Testis (tissue), 2 donors: ENCODE measurements at regions not wholly inside any gene's neighbourhood (a gene's known extent, or its start where the extent isn't known, plus 50 kb on each side); places are given as distances from the start of the nearest gene placed in this dataset.

Experiments
- DNase-seq: peaks from one replicate; pipeline ENCODE4 v3.0.0-alpha.2; 2019
- H3K27ac ChIP-seq, 2 donors: fragments of 200-600 bp; sonication (generic); one replicate each; pipeline ENCODE4 v1.5.1; 2019
- H3K27me3 ChIP-seq: fragments of 200-600 bp; sonication (generic); one replicate; pipeline ENCODE4 v1.5.1; 2019
- H3K36me3 ChIP-seq: fragments of 200-600 bp; sonication (generic); one replicate; pipeline ENCODE4 v1.5.1; 2017; ENCODE audit warnings: low read depth; ENCODE audit errors: missing control alignments
- H3K4me1 ChIP-seq: fragments of 200-600 bp; sonication (generic); one replicate; pipeline ENCODE4 v1.5.1; 2019
- H3K4me3 ChIP-seq, 2 donors: fragments of 200-600 bp; sonication (generic); one replicate each; pipeline ENCODE4 v1.5.1; 2017 to 2019
- H3K9me3 ChIP-seq: fragments of 200-600 bp; sonication (generic); one replicate; pipeline ENCODE4 v1.5.1; 2017
- POLR2A ChIP-seq: fragments of 450-650 bp; IDR thresholded peaks from one replicate; pipeline ENCODE4 v1.6.1; 2017; ENCODE audit warnings: antibody characterized with exemption, mild to moderate bottlenecking, moderate library complexity
- WGBS, 2 donors: methylation state at CpG; one replicate each; pipeline ENCODE4 v1.1.5; 2018; 5-methylcytosine and 5-hydroxymethylcytosine counted together
- intact Hi-C: fragments of 100-400 bp; cut with DNase I; formaldehyde crosslinking; loops from one replicate; pipeline ENCODE4 v1.15.1; 2023; ENCODE audit warnings: low total_unique reads
- TF ChIP-seq, protein P1 (sequence below), 3 experiments: fragments of 450-650 bp in 2 of 3; fragments of 200-600 bp in 1 of 3; sonication (generic) in 1 of 3; IDR thresholded peaks; one replicate each; pipeline ENCODE4 v1.5.1; 2016 to 2019; ENCODE audit warnings: antibody characterized with exemption in 3 of 3, mild to moderate bottlenecking in 2 of 3, moderate library complexity in 1 of 3

DNA sequence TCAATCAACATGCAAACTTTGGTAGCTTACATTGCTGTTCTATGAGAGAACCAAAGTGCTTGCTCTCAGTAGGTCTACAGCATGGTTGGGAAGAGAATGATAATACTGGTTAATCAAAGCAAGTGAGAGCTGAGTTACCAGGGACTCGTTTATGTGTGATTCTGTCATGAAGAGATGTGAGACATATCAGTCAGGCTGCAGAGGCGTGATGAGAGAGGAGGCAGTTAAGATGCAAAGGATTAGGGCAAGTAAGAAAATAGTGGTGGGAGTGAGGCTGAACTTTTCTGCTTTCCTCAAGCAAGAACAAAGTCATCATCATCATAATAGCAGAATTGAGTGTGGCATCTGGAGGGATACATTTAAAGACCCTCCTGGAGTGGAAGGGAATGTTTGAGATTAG lies 86.5 kb downstream of the RPS12 start:
- TF ChIP-seq, protein P1, sequence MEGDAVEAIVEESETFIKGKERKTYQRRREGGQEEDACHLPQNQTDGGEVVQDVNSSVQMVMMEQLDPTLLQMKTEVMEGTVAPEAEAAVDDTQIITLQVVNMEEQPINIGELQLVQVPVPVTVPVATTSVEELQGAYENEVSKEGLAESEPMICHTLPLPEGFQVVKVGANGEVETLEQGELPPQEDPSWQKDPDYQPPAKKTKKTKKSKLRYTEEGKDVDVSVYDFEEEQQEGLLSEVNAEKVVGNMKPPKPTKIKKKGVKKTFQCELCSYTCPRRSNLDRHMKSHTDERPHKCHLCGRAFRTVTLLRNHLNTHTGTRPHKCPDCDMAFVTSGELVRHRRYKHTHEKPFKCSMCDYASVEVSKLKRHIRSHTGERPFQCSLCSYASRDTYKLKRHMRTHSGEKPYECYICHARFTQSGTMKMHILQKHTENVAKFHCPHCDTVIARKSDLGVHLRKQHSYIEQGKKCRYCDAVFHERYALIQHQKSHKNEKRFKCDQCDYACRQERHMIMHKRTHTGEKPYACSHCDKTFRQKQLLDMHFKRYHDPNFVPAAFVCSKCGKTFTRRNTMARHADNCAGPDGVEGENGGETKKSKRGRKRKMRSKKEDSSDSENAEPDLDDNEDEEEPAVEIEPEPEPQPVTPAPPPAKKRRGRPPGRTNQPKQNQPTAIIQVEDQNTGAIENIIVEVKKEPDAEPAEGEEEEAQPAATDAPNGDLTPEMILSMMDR (IDR thresholded peaks at IDR 0.05) = no peak
- no peak for TF ChIP-seq POLR2A
- intact Hi-C loops = no loop called here
- H3K4me1 ChIP-seq = no peaks in the 10 kb centered on the region
- no peaks in the 10 kb centered on the region for H3K27me3 ChIP-seq
- 78 to 84% methylated on average over 2 of the region's 2 CpGs for WGBS, 2 donors
- no peaks in the 10 kb centered on the region for H3K36me3 ChIP-seq
- DNase-seq = no peak
- no peaks in the 10 kb centered on the region for H3K9me3 ChIP-seq
- H3K27ac ChIP-seq = no peak overlapping the region
- no peak overlapping the region for H3K4me3 ChIP-seq

DNA sequence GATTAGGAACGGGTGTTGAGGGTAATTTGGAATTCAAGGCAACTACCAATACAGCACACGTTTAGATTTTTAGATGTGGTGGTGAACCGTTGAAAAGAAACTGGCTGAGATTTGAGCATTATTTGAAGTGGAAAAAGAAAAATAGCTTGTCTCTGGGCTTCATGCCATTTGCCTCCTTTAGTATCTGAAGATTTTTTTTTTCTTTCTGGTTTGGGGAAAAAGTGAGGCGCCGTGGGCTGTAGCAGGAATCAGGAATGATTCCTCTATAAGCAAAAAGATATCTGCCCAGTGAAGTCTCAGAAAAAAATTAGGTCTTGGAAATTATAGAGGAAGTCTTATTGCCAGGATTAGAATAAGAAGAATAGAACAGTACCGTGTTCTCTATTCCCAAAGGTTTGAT lies 88.5 kb downstream of the RPS12 start:
- no peaks in the 10 kb centered on the region for H3K4me1 ChIP-seq
- H3K27ac ChIP-seq = no peak overlapping the region
- no peak for DNase-seq
- no peak for TF ChIP-seq POLR2A
- TF ChIP-seq, protein P1 (IDR thresholded peaks at IDR 0.05) = no peak
- H3K36me3 ChIP-seq = no peaks in the 10 kb centered on the region
- WGBS, 2 donors = 54 to 64% methylated on average over 6 of the region's 6 CpGs
- intact Hi-C loops = no loop called here
- H3K27me3 ChIP-seq = no peaks in the 10 kb centered on the region
- no peak overlapping the region for H3K4me3 ChIP-seq
- H3K9me3 ChIP-seq = no peaks in the 10 kb centered on the region

DNA sequence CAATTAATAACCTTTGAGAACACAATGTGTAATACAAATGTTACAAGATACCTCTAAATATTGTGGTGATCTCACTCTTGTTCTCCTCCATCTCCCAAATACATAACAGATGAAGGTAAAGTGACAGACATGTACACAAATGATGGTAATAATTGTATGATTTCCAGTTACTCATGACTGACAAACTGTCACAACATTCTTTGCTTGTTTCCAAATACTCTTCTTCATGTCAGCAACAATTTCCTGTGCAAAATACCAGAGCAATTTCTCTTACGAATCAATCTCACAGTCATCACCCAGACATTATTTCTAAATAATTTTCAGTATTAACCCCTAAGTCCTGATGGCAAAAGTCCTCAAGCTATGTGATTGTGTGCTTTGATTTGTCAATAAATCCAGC lies 92.9 kb downstream of the RPS12 start:
- Histone ChIP-seq H3K36me3 (no peaks in the 10 kb centered on the region), H3K4me1 (no peaks in the 10 kb centered on the region), H3K9me3 (no peaks in the 10 kb centered on the region), H3K4me3 (no peak overlapping the region), H3K27me3 (no peaks in the 10 kb centered on the region), H3K27ac (no peak overlapping the region)
- intact Hi-C loops = no loop called here
- 70 to 84% methylated on average over 1 of the region's 1 CpG for WGBS, 2 donors
- TF ChIP-seq POLR2A = no peak
- TF ChIP-seq, protein P1 (IDR thresholded peaks at IDR 0.05) = no peak
- DNase-seq = no peak

DNA sequence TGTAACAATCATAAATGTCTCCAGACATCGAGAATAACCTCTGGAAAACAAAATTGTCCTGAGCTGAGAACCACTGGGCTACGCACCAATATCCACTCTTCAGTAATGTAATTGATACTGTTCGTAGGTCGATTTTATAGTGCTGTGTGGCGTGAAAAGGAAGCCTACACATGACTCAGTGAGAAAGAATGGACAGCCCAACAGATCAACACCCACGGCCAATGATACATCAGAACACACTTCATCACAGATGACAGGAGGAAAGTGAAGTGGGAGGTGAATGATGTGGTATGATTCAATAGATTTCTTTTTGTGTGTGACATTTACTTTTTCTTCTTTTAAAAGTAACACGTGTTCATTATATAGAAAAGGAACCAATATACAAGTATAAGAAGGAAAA lies 93.5 kb downstream of the RPS12 start:
- 87 to 89% methylated on average over 7 of the region's 7 CpGs for WGBS, 2 donors
- Histone ChIP-seq H3K27me3 (no peaks in the 10 kb centered on the region), H3K27ac (no peak overlapping the region), H3K4me1 (no peaks in the 10 kb centered on the region), H3K9me3 (no peaks in the 10 kb centered on the region), H3K4me3 (no peak overlapping the region), H3K36me3 (no peaks in the 10 kb centered on the region)
- no peak for DNase-seq
- intact Hi-C loops = no loop called here
- no peak for TF ChIP-seq POLR2A
- TF ChIP-seq, protein P1 (IDR thresholded peaks at IDR 0.05) = no peak

DNA sequence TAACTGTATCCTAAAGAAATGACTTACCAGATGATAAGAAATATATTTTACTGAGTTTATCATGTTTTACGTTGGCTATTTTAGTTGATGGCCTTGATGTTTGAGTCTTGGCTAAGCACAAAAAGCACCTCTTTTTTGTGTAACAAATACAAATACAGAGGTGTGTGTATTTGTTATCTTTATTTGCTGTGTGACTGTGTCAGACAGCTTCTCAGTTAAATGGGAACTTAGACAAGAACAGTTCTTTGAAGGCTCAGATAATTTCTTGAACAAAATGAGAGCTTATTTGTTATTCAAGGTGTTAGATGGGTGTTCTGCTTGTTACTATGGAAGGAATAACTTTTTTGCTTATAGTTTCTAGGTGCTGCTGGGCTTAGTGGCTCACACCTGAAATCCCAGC lies 95.4 kb downstream of the RPS12 start:
- no peak for DNase-seq
- Histone ChIP-seq H3K9me3 (no peaks in the 10 kb centered on the region), H3K27ac (no peak overlapping the region), H3K36me3 (no peaks in the 10 kb centered on the region), H3K27me3 (no peaks in the 10 kb centered on the region), H3K4me3 (no peak overlapping the region), H3K4me1 (no peaks in the 10 kb centered on the region)
- intact Hi-C loops = no loop called here
- no peak for TF ChIP-seq POLR2A
- TF ChIP-seq, protein P1 (IDR thresholded peaks at IDR 0.05) = no peak
- WGBS, 2 donors = 36 to 71% methylated on average over 1 of the region's 1 CpG
